GM20000 (cell line): ENCODE measurements at regions not wholly inside any gene's neighbourhood (a gene's known extent, or its start where the extent isn't known, plus 50 kb on each side); places are given as distances from the start of the nearest gene placed in this dataset.
"Not testable (repeated sequence)": the region's sequence is repeated elsewhere in the genome, so short reads cannot be mapped to it uniquely, and the experiment has no call there.

Source experiments
- DNase-seq: peaks from one replicate; pipeline ENCODE4 v3.0.0; 2012; ENCODE audit warnings: low spot score
- TF ChIP-seq, protein P1 (sequence below): IDR thresholded peaks from 2 replicates; pipeline ENCODE4 v1.5.1; 2012; ENCODE audit warnings: mild to moderate bottlenecking, control low read depth; ENCODE audit errors: extremely low read depth, missing control alignments

DNA sequence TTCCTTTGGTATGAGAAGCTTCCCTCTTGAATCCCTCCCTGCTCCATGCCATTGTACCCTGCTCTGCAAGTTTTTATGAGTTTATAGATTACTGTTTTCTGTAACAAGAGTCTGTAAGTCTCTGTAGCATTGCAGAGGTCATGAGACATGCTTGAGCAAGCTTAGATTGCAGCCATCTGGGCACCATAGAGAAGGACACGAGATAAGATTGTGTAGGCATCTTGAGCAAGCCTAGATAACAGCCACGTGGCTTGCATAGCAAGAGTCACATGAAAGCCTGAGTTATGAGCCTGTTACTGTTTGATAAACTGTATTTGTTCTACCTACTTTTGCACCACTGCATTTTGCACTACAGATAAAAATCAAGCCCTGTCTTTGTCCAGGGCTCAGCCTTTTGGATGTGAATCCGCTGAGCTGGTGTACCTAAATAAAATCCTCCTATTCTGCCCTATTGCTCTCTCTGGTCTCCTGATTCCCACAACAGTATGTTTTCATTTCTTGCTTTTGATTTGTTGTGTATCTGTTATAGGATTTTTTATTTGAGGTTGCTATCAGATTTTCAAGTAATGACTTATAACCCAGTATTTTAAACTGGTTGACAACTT is 127.4 kb upstream of the ANKRD50 start:
- TF ChIP-seq, protein P1, sequence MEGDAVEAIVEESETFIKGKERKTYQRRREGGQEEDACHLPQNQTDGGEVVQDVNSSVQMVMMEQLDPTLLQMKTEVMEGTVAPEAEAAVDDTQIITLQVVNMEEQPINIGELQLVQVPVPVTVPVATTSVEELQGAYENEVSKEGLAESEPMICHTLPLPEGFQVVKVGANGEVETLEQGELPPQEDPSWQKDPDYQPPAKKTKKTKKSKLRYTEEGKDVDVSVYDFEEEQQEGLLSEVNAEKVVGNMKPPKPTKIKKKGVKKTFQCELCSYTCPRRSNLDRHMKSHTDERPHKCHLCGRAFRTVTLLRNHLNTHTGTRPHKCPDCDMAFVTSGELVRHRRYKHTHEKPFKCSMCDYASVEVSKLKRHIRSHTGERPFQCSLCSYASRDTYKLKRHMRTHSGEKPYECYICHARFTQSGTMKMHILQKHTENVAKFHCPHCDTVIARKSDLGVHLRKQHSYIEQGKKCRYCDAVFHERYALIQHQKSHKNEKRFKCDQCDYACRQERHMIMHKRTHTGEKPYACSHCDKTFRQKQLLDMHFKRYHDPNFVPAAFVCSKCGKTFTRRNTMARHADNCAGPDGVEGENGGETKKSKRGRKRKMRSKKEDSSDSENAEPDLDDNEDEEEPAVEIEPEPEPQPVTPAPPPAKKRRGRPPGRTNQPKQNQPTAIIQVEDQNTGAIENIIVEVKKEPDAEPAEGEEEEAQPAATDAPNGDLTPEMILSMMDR, result no peak
- no peak for DNase-seq

DNA sequence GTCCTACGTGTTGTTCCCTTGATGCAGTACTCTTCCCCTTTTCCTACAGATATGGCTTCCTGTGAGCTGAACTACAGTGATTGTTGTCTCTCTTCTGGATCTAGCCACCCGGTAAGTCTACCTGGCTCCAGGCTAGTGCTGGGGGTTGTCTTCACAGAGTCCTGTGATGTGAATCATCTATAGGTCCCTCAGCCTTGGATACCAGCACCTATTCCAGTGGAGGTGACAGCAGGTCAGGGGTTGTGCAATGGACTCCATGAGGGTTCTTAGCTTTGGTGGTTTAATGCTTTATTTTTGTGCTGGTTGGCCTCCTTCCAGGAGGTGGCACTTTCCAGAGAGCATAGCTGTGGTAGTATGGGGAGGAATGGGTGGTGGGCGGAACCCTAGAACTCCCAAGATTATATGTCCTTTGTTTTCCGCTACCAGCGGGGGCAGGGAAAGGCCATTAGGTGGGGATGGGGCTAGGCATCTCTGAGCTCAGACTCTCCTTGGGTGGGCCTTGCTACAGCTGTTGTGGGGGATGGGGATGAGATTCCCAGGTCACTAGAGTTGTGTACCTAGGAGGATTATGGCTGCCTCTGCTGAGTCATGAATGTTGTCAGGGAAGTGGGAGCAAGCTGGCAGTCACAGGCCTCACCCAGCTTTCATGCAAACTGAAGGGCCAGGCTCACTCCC is 121.4 kb upstream of the ANKRD50 start:
- TF ChIP-seq, protein P1, result no peak
- no peak for DNase-seq

DNA sequence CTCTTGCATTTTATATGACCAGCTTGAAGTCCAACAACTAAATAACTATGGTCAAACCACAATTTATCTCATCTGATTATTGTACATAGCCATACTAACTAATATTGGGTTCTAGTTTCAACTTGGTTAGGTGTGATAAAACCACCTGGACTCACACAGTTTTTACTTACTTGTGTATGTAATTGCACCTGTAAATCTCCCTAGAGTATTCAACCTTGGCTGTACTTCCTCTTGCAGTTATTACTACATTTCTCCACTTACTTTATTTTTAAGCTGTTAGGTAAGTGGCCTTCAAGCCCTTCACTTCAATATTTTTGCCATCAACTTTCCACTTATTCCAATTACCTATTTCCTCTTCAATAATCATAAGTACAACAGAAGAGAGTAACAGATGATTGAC is 115.8 kb upstream of the ANKRD50 start:
- no peak for DNase-seq
- TF ChIP-seq, protein P1, result no peak

DNA sequence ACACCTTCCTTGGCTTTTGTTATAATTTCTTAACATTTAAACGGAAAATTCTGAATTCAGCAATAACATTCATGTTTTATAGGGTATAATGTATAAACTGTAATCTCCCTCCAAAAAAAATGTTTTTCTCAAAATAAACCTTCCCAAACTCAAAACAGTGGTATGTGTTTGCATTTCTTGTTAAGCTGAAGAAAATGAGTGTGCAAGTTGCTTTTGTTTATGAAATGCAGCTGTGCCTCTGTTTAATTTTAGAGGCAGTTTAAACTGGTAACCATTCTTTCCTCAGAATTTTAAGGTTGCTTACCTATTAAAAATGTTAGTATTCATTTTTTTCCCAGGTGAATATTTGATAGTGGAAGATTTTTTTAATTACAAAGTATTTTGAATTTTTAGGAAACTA is 105.0 kb upstream of the ANKRD50 start:
- TF ChIP-seq, protein P1, result no peak
- DNase-seq, result no peak

DNA sequence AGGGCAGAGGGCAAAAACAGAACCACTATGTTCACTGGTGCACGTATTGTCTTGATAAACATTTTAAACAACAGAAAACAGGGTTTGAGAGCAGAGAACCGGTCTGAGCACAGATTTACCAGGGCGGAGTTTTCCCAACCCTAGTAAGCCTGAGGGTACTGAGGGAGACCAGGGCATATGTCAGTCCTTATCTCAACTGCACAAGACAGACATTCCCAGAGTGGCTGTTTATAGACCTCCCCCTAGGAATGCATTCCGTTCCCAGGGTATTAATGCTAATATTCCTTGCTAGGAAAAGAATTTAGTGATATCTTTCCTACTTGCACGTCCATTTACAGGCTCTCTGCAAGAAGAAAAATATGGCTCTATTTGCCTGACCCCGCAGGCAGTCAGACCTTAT is 99.7 kb upstream of the ANKRD50 start:
- DNase-seq, result not testable (repeated sequence)

DNA sequence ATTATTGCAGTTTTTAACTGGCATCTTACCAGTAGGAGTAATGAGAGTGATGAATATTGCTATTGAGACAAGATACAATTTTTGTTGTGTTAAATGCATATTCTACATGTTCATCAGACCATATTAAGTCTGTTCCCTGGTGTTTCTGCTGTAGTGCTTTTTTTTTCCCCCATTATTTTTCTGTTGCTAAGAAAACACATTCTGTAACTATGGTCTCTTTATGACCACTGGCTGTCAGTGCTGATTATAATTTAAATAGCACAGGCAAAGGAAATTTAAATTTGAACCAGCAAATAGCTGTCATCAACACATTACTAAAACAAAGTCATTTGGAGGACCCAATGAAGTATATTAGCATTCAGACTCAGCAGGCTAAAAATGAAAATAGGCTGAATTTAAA is 98.3 kb upstream of the ANKRD50 start:
- TF ChIP-seq, protein P1, result no peak
- no peak for DNase-seq

DNA sequence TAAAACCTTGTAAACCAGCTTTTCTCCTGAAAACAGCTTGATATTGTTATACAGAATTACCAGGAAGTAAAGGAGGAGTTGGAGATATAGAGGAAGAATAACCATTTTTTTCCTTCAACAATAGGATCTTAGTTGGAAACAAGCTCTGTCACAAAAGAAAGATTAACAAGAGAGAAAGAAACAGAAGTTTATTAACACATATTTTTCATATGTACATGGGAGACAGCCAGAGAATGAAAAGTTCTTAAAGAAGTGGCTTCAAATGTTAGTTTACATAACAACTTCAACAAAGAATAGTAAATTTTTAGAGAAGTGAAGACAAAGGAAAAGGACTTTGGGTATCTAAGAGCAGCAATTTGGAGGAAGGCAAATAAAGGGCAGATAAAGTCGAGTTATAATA is 94.9 kb upstream of the ANKRD50 start:
- TF ChIP-seq, protein P1, result no peak
- DNase-seq, result no peak

DNA sequence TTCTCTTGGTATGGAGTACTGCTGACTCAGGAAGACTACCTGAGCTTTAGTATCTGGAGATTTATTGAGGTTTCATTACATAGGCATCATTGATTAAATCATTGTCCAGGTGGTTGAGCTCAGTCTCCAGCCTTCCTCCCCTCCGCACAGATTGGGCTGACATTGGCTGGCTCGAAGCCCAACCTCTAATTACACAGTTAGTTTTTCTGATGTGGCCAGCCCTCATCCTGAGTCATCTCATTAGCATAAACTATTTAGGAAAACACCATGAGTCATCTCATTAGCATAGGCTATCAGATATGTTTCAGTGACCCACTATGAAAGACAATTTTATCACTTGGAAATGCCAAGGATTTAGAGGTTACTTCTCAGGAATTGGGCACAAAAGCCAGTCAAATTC is 93.9 kb upstream of the ANKRD50 start:
- DNase-seq, result no peak
- TF ChIP-seq, protein P1, result no peak
